NCI-H2081 (cell line): ENCODE measurements at regions not wholly inside any gene's neighbourhood (a gene's known extent, or its start where the extent isn't known, plus 50 kb on each side); places are given as distances from the start of the nearest gene placed in this dataset.
A peak's percentile ranks its signal among the peaks of the same experiment; 100 is the strongest.
"Not testable (repeated sequence)": the region's sequence is repeated elsewhere in the genome, so short reads cannot be mapped to it uniquely, and the experiment has no call there.

ENCODE experiments used
- DNase-seq, 2 experiments: peaks; one replicate each; lab custom pipeline; 2025; lab: John Stamatoyannopoulos, UW

DNA sequence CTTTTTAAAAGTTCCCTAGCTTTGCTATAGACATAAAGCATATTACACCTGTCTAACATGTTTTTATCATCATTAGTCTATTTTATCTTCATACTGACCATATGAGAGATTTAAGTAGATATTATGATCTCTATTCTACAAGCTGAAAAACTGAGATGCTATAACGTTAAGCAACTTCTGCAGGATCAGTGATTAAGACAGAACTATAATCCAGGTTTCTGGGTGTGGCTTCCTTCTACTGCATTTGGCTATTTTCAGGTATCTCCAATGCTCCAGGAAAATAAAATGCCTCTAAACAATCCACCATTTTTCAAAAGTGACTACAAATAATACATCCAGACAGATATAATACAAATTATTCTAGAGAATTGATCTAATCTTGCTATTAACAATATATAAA lies 53.4 kb downstream of the RGS2 start:
- no peak for DNase-seq

DNA sequence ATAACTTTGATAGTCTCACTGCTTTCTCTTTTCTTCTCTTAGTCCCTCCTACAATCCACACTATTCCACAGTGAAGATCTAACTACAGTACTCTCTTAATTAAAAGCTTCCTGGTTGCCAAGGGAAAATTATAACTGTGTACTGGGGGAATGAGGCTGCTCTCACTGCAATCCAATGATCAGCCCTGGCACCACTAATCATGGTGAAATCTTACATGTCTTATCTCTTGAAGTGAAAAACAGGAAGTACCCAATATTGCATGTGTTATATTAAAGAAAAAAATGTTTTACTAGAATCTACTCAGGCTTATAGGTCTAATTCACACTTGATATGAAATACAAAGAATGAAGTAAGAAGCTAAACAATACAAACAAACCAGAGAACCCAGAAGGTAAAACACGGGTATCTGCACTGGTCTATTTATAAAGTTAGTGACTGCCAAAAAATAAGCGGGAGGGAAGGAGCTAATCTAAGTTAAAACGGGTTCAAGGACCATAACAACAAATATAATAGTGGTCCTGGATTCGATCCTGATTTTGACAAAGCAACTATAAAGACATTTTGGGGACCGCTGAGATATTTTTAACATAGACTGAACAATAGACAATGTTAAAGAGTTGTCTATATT lies 57.5 kb downstream of the RGS2 start:
- no peak for DNase-seq

DNA sequence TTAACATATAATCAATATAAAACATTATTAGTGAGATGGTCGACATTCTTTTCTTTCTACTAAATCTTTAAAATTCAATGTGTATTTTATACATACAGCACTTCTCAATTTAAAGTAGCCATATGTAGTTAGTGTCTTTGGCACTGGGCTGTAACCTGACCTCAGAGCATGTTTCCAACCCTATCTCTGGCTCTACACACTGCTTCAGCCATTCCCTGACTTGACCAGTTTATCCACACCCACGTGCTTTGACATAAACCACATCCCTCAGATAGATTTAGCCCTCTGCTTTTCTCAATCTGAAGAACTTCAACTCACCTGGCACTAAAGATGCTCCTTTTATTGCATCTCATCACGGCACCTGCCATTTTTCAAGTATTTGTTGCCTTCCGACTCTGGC lies 58.3 kb downstream of the RGS2 start:
- no peak for DNase-seq

GRCh38 chr1:192869308-192869940 lies 60.6 kb downstream of the RGS2 start:
- DNase-seq, result no peak

GRCh38 chr1:192872010-192872409 lies 63.2 kb downstream of the RGS2 start:
- DNase-seq, result no peak

DNA sequence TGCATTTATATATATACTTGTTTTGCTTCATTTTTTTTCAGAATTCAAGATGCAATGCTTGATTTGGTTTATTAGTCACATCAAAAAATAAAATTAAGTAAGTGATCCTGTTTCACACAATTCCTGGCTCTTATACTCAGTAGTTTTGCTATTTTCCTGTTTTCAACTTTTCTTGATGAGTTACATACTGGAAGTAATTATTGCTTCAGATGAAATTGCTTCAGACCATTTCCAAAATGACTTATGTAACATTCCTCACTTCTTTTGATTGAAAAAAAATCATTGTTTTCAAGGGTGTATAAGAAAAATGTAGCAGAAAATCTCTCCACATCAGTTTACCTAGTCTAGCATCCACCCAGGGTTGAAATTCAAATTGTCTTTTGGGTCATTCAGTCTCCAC lies 65.0 kb downstream of the RGS2 start:
- no peak for DNase-seq

DNA sequence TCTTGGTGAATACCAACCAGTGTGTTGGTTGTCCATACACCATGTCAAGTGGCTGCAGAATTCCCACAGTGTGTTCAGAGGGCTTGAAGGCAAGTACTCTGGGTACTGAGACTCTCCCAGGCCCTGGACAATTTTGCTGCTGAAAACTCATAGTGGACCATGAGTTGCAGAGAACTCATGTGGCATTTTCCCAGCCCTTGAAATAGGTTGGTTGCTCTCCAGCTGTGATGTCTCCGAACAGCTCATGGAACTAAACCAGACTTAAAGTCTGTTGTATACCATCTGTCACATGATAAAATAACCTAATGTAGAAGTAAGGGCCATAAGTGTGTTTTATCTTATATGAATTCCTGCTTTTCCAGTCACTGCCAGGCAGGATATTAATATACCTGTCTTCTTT lies 67.8 kb downstream of the RGS2 start:
- DNase-seq, result no peak

DNA sequence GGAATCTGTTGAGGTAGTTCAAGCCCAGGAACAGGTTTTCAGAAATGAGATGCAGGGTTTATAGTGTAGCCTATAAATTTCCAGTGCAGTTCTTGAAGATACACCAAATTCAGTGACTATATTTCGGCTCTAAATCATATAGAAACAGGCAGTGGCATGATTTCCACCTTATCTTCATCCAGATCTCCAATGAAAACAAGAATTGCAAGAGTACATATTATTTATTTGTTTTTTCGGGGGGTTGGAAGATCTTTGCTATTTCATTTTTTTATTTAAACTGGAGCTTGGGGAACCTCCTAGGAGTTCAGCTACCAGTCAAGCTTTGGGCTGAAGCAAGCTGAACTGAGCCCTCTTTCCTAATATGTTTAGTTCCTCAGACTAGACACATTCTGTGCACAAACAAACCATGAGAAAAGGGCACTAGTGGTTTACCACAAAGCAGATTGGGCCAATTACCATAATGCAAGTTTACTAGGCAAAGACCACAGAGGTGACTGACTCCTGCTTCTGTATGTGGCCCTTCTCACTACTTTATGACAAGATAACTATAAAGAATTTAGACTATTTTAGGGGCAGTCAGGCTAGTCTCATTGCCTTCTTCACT lies 68.5 kb downstream of the RGS2 start:
- no peak for DNase-seq

- DNase-seq, result no peak
These were observed 69.4 kb downstream of the RGS2 start for GRCh38 chr1:192878249-192878648.

- no peak for DNase-seq
These were observed 70.6 kb downstream of the RGS2 start for GRCh38 chr1:192879406-192879805.

DNA sequence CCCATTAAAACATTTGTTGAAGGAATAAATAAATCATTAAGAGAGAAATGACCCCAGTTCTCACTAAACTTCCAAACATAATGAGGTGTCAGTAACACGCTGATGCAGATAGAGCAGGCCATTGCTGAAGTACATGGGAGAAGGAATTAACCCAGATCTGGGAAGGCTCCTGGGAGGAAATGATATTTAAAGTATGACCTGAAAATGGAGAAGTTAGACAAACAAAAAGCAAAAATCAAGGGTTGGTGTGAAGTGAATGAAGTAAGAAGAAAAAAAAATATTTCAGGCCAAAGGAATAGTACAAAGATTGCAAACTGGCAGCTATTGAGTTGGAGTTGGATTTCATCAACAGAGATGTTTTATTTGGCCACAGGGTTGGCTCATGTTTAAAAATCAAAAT lies 71.4 kb downstream of the RGS2 start:
- no peak for DNase-seq

GRCh38 chr1:192884241-192884640 lies 75.4 kb downstream of the RGS2 start:
- no peak for DNase-seq

GRCh38 chr1:192885387-192885786 lies 76.5 kb downstream of the RGS2 start:
- not testable (repeated sequence) for DNase-seq

- DNase-seq, result no peak
These were observed 78.6 kb downstream of the RGS2 start for GRCh38 chr1:192887426-192887825.

DNA sequence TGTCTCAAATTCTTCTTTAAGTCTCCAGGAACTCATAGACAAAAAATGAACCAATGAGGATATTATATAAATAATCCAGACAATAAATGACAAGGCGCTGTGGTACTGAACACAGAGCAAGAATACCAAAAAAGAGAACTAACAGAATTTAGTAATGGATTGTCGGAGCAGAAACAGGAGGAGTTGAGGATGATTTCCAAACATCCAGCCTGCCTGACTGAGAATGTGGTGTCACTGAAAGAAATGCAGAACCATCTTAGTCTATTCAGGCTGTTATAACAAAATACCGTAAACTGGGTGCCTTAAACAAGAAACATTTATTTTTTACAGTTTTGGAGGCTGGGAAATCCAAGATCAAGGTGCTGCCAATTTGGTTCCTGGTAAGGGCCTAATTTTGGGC lies 79.7 kb downstream of the RGS2 start:
- no peak for DNase-seq

DNA sequence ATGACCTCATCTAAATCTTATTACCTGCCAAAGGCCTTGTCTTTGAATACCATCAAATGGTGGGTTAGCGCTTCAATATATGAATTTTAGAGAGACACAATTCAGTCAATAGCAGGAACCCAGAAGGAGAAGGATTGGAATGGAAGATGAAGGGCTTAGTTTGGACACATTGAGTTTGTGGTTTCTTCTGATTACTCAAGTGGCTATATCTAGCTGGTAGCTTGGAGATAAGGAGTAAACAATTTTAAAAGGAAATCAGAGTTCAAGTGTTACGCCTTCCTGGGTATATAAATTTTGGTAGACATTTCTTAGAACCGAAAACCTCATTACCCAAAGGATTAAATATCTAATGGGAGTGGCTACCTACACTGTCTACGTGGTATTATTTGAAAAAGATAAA lies 80.2 kb downstream of the RGS2 start:
- DNase-seq, result no peak

DNA sequence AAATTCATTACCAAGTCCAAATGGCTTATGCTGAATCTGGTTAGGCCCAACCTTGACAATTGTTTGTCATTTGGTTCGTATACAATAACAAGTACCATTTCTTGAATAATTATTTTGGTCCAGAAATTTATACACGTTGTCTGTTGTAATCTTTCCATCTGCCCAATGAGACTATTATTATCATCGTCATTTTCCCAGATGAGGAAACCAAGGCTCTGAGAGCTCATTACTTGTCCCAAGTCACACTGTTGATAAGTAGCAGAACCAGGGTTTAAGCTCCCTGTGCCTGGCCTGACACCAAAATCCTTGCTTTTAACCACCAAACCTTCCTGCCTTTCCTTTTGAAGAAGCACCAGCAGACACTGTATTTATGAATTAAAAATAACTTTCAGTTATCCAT lies 81.3 kb downstream of the RGS2 start:
- no peak for DNase-seq

GRCh38 chr1:192892934-192893333 lies 84.1 kb downstream of the RGS2 start:
- DNase-seq, result no peak

GRCh38 chr1:192895487-192895886 lies 86.6 kb downstream of the RGS2 start:
- DNase-seq, result not testable (repeated sequence)

GRCh38 chr1:192896376-192896775 lies 87.5 kb downstream of the RGS2 start:
- DNase-seq, result no peak

- no peak for DNase-seq
These were observed 92.7 kb downstream of the RGS2 start for GRCh38 chr1:192901500-192901899.

DNA sequence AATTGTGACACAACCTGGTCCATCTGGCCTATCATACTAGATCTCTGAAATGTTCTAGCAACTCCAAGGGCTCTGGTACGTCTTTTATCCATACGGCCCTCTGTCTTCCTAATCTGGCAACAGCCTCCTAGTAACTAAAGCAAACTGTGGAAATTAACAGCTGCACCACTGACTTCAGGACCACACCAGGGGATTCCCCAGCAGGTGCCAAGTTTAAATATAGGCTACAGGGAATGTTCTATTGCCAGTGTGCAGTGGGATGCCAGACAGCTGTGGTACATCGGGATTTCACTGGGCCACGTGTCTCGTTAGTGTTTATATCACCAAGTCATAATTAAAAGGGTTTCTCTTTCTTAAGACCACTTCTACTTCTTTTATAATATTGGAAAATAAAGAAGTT lies 94.3 kb downstream of the RGS2 start:
- peak; percentile 66 to 90 for DNase-seq

DNA sequence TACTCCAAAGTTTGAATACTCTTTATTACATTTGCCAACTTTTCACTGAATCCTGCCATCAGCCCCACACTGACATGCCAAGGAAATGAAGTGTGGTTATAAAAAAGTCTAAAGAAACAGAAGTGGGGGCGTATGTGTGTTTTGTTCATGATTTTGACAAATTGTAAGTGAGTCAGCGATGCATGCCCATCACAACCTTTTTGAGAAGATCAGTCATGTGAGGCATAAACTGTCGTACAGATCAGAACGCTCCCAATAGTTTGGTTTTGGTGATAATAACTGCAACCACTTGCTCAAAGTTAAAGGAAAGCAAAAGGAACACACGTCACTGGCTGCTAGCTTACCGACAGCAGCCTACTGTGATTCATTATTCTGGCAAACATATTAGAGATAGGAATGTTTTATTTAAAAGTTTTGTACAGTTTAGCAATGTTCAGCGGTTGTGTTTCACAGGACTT lies 95.6 kb downstream of the RGS2 start:
- no peak for DNase-seq

- no peak for DNase-seq
These were observed 96.2 kb downstream of the RGS2 start for GRCh38 chr1:192905049-192905448.
